AG09309 (cell line): ENCODE measurements at regions not wholly inside any gene's neighbourhood (a gene's known extent, or its start where the extent isn't known, plus 50 kb on each side); places are given as distances from the start of the nearest gene placed in this dataset.
A peak's percentile ranks its signal among the peaks of the same experiment; 100 is the strongest.
"Not testable (repeated sequence)": the region's sequence is repeated elsewhere in the genome, so short reads cannot be mapped to it uniquely, and the experiment has no call there.

Source experiments
- DNase-seq: peaks from one replicate; pipeline ENCODE4 v3.0.0-alpha.2; 2010; ENCODE audit warnings: low read depth
- H3K4me3 ChIP-seq: 2 replicates; pipeline ENCODE4 v1.5.1; 2011; ENCODE audit warnings: mild to moderate bottlenecking, low read depth, low read length, moderate library complexity; ENCODE audit not compliant: control insufficient read depth
- TF ChIP-seq, protein P1 (sequence below): IDR thresholded peaks from 2 replicates; pipeline ENCODE4 v1.5.1; 2011; ENCODE audit warnings: mild to moderate bottlenecking, low read depth, low read length, inconsistent platforms; ENCODE audit not compliant: insufficient read depth, control insufficient read depth; ENCODE audit errors: missing control alignments

DNA sequence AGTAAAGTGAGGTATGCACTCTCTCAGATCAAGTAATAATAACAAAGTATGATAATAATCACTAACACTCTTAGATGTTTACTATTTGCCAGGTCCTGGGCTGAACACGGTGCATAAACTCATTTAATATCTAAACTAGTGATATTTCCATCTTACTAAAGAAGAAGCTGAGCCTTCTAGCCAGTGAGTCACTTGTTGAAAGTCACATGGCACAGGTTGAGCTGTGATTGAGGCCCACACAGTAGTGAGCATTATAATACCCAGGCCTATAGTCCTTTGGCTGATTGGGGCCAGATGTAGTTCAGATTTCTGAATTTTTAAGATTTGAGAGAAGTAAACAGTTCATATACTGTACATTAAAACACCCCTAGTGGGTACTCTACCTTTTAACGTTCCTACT lies 93.2 kb upstream of the CCDC80 start:
- DNase-seq, result no peak
- TF ChIP-seq, protein P1, sequence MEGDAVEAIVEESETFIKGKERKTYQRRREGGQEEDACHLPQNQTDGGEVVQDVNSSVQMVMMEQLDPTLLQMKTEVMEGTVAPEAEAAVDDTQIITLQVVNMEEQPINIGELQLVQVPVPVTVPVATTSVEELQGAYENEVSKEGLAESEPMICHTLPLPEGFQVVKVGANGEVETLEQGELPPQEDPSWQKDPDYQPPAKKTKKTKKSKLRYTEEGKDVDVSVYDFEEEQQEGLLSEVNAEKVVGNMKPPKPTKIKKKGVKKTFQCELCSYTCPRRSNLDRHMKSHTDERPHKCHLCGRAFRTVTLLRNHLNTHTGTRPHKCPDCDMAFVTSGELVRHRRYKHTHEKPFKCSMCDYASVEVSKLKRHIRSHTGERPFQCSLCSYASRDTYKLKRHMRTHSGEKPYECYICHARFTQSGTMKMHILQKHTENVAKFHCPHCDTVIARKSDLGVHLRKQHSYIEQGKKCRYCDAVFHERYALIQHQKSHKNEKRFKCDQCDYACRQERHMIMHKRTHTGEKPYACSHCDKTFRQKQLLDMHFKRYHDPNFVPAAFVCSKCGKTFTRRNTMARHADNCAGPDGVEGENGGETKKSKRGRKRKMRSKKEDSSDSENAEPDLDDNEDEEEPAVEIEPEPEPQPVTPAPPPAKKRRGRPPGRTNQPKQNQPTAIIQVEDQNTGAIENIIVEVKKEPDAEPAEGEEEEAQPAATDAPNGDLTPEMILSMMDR, result no peak

DNA sequence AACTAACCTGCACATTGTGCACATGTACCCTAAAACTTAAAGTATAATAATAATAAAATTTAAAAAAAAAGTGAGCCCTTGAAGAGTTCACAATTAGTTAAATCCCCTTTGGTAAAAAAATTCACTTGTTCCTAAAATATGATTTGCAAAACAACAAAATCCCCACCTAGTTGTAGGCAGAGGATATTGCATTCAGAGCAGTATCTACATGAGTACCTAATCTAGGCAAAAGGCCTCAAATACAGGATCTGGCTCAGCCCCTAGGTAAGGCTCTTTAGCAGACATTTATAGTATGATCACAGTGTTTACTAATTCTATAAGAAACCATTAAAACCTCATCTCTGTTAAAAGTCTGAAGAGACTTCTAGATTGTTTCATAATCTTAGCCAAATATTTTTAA lies 89.3 kb upstream of the CCDC80 start:
- no peak overlapping the region for H3K4me3 ChIP-seq
- TF ChIP-seq, protein P1, result peak; percentile 16
- DNase-seq, result no peak

More for the DNA sequence above, 93.2 kb upstream of the CCDC80 start:
- H3K4me3 ChIP-seq, result no peak overlapping the region

DNA sequence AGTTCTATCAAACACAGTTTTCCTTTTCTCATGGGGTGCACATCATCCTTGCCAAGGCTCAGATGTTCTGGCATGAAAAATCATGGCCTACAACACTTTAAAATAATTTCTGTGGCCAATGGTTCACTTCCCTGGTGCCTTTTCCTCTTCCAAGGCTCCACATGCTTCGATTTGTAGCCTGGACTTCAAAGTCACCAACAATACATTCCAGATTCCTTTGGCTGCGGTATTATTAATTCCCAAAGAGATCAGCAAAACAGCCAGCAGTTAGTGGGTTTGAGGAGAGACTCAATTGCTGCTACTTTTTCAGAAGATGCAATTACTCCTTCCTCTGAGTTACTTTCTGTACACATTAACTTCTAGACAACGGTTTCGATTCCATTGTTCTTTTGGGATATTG lies 80.3 kb upstream of the CCDC80 start:
- no peak for DNase-seq
- TF ChIP-seq, protein P1, result no peak
- H3K4me3 ChIP-seq, result no peak overlapping the region

DNA sequence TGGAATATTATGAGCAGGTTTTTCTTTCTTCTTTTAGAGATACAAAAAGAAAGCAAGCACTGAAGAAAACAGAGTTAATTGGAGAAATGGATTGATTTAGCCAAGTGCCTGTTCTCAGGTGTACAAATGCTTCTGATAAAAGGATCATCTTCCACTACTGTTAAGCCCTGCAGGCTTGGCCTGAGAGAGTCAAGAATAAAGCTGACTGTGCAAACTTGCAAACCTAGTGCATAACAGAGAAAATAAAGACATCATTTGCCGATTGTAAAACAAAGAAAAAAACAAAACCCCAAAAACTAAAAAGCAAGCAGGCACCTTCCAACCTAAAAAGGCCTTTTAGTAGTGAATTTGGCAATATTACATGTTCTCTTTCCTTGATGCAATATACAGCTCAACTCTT lies 78.0 kb upstream of the CCDC80 start:
- no peak overlapping the region for H3K4me3 ChIP-seq
- no peak for DNase-seq
- TF ChIP-seq, protein P1, result no peak

DNA sequence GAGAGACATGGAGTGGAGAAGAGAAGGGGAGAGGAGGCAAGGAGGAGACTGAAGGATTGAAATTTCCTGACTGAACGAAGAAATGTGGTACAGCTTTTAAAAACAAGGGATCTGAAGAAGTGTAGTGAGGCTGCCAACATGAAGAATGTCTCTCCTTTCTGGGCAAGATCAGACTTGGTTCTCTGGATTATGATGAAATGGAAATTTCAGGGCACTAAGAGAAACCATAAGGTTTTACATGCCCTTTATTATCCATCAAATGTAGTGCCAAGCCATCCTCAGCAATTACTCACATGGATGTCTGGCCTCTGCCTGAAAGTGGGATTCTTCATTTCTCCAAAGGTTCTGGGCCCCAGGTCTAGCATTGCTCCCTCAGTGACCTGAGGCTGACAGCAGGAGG lies 77.6 kb upstream of the CCDC80 start:
- DNase-seq, result no peak
- no peak overlapping the region for H3K4me3 ChIP-seq
- TF ChIP-seq, protein P1, result no peak

DNA sequence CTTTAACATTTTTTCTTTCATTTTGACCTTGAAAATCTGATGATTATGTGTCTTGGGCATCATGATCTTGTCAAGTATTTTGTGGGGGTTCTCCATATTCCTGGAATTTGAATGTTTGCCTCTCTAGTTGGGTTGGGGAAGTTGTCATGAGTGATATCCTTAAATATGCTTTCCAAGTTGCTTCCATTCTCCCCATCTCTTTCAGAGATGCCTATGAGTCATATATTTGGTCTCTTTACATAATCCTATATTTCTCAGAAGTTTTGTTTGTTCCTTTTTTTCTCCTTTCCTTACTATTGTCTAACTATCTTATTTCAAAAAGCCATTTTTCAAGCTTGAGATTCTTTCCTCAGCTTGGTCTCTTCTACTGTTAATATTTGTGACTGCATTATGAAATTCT lies 69.0 kb upstream of the CCDC80 start:
- TF ChIP-seq, protein P1, result no peak
- no peak for DNase-seq
- H3K4me3 ChIP-seq, result no peak overlapping the region

DNA sequence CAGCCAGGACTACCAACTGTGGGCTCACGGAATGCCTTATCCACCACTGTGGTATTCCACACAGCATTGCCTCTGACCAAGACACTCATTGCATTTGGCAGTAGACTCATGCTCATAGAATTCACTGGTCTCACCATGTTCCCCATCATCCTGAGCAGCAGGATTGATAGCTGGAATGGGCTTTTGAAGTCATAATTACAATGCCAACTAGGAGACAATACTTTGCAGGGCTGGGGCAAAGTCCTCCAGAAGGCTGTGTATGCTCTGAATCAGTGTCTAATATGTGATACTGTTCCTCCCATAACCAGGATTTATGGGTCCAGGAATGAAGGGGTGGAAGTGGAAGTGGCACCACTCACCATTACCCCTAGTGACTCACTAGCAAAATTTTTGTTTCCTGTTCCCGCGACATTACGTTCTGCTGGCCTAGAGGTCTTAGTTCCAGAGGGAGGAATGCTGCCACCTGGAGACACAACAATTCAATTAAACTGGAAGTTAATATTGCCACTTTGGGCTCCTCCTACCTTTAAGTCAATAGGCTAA lies 58.6 kb upstream of the CCDC80 start:
- H3K4me3 ChIP-seq, result no peak overlapping the region
- TF ChIP-seq, protein P1, result peak; percentile 20
- no peak for DNase-seq

DNA sequence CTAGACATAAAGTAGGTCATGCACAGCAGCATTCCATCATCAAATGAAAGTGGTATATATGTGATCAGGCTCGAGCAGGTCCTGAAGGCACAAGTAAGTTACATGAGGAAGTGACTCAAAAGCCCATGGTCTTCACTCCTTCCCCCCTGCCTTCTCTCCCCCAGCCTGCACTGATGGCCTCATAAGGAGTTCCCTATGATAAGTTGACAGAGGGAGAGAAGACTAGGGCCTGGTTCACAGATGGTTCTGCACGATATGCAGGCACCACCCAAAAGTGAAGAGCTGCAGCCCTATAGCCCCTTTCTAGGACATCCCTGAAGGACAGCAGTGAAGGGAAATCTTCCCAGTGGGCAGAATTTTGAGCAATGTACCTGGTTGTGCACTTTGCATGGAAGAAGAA lies 57.5 kb upstream of the CCDC80 start:
- not testable (repeated sequence) for DNase-seq, H3K4me3 ChIP-seq

DNA sequence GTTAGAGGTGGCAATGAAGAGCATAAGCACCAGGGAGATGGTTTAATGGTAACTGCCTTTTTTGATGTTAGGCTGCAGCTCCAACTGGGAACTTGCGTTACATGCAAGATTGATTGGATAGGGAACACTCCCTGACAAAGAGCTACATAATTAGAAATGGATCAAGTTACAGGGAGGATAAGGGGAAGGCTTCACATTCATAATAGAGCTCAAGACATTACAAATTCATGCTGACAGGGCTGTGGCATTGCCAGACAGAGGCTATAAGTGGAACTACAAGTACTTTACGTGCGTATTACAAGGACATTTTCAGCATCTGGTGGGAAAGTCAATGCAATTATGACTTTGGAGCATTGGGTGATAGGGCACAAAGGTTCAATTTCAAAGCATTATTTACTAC lies 55.3 kb upstream of the CCDC80 start:
- not testable (repeated sequence) for DNase-seq, H3K4me3 ChIP-seq
